GM21526 (cell line): ENCODE measurements at regions not wholly inside any gene's neighbourhood (a gene's known extent, or its start where the extent isn't known, plus 50 kb on each side); places are given as distances from the start of the nearest gene placed in this dataset.

Experiments used
- ATAC-seq: cut with Tn5 transposase; IDR thresholded peaks from one replicate; pipeline ENCODE4 v1.9.1; 2021; ENCODE audit warnings: moderate library complexity; ENCODE audit not compliant: unreplicated experiment, low FRiP score

GRCh38 chr11:134643115-134644012 is 231.3 kb upstream of the B3GAT1 start:
- ATAC-seq, result no peak

DNA sequence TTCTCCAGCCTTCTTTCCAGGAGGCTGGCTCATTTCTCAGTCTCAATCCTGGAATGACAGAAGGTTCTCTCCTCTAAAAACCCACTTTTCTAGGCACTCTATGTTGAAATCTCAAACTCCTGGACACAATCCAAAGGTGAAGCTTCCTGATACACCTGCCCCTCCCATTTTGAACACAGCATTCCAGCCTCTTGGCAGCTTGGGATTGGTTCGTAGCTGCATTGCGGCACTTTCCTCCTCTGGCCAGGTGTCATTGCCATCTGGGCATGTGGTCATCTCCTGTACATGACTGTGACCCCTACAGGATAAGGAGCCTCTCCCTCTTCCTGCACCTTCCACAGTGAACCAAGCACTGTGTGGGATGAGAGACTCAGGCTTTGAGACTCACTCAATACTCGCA is 230.2 kb upstream of the B3GAT1 start:
- ATAC-seq, result no peak

DNA sequence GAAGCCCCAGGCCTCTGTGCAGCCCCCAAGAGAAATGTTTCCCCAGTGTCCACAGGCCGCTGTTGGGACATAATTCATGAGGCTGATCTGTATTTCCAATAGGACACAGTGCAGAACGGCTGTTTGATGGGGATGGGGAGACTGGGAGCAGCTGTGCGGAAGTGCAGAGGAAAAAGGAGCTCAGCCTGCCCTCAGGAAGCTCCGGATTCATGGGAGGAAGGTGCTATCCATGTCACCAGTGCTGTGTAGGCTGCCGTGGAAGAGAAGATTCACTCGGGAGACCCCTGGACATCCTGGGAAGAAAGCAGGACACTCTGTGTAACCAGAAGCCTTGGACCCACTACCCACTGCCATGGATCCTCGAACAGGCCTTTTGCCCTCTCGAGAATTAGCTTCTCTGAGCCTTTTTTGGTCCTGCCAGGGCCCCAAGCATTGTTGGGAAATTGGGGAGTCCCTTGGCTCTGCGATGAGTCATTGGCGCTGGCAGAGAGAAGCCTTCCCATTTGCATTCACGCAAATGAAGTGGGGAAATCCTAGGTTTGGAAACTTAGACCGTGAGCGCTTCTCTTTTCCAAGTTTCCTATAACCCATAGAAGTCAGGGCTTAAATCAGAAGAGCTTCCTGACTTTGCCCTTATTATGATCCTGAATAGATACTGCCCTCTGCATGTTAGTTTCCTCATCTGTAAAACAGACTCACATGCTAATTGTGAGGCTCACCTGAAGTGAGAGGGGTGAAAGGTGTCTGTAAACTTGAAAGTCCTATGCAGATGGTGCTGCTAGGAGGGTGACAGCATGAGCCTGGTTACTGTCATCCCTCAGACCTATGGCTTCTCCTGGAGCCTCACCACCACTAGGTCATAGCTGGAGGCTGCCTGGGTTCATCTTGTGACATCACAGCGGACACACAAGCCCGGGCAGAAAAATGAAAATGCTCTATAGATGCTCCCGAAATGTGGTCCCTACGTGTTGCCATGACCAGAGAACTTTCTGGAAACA is 229.2 kb upstream of the B3GAT1 start:
- no peak for ATAC-seq

GRCh38 chr11:134640536-134640935 is 228.5 kb upstream of the B3GAT1 start:
- ATAC-seq, result no peak

DNA sequence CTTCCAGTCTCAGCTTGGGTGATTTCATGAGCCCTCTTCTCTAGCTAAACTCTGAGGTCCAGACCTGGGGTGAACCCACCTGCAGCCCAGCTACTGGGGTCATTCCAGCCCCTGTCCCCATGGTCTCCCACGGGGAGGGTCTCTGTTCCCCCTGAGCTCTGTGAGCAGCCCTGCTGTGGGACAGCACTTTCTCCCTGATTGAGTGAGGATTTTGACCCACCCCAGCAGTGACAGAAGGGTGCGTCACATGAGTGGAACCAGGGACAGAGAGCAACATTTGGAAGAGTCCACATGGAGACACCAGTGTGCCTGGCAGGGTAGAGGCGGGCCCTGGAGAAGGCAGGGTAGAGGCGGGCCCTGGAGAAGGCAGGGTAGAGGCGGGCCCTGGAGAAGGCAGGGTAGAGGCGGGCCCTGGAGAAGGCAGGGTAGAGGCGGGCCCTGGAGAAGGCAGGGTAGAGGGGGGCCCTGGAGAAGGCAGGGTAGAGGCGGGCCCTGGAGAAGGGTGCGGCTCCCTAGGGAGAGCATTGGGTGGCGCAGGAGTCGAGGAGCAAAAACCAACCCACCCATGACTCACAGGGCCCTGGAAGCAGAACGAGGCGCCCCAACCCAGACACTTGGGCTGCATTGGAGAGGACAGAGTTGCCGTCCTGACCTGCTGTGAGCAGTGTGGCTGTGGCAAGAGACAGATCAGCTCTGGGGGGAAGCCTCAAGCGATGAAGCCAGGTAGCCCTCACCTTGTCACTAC is 227.7 kb upstream of the B3GAT1 start:
- ATAC-seq, result no peak

- ATAC-seq, result no peak
Observed at GRCh38 chr11:134638796-134639430, 226.9 kb upstream of the B3GAT1 start.

- no peak for ATAC-seq
Observed at GRCh38 chr11:134637091-134638015, 225.3 kb upstream of the B3GAT1 start.

DNA sequence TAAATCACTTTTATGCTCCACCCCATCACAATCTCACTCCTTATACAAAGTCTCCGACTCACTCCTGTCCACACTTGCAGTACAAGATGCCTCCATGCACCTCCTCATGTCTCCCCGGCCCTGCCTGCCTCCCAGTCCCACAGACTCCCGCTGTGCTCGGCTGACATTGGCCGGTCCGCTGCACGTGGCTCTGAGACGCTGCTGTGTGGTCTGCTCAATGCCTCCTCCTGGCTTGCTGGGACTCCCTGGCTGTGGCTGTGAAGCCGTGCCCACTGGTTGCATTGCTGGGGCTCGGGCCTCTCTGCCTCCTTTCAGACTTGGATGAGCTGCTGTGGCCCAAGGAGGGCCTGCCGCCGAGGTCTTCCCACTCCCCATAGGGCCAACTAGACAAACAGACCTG is 224.0 kb upstream of the B3GAT1 start:
- no peak for ATAC-seq

- no peak for ATAC-seq
Observed at GRCh38 chr11:134634897-134635831, 223.1 kb upstream of the B3GAT1 start.

DNA sequence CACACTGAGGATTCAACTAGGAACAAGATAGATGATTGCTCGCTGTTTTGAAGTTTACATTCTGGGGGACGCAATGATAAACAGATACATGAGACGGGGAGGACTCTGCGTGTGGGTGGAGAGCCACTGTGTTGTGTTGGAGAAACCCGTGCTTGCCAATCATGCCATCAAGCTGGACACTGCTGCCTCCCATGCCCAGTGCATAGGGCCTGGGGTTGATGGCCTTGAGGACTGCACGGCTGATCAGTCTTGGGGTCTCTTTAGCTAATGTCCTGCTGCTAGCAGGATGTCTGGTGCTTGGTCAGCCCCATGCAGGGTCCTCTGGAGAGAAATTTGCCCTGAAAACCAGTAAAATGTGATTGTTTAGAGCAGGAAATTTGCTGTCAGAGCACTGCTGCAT is 221.2 kb upstream of the B3GAT1 start:
- no peak for ATAC-seq

DNA sequence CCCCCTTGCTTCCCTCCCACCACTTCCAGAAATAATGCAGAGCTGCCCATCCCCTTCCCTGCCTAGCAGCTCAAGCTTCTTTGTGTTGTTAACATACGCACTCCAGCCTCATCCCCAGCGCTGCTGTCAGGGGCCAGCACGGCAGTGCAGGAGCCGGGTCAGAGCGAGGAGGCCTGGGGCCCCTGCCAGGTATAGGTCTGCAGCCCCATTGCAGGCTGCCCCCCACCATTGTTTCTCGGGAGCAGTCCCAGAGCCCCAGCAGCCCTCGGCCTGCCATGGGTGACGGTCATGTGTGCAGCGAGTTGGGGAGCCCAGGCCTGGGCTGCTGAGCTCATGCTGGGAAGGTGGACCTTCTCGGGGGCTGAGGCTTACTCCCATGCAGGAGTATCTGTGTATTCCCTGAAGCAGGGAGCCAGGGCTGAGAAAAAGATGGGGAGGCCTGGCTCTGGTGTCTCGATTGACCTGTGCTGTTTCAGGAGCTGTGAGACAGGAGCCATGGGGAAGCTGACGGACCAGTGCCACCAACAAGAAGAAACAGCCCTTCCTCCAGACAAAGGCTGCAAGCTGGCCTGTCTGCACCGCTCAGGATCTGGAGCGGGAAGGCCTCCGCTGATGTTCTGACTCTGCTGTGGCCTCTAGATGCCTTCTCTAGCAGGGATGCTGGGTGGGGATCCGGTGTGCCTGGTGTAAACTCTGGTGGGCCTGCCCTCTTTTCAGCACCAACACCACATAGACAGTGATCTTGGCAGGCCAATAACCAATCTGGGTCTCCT is 220.5 kb upstream of the B3GAT1 start:
- no peak for ATAC-seq

GRCh38 chr11:134630861-134631260 is 218.8 kb upstream of the B3GAT1 start:
- no peak for ATAC-seq

GRCh38 chr11:134628426-134628825 is 216.4 kb upstream of the B3GAT1 start:
- no peak for ATAC-seq

DNA sequence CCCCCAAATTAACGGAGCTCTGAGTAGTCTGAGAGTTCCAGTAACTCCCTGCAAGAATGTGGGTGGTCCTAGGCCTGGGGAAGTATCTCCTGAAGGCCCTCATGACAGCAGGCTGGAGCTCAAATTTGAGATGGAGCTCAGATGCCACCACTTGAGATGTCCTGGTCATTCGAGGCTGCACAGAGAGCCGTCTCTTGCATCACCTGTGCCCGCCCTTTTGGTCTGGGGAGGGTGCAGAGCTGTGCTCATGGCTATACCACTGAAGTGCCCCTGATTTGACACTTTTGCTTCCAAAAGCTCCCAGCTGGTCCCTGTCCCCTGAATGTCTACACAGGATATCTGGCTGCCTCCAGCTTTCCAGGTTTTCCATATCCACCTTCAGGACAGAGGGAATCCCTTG is 214.0 kb upstream of the B3GAT1 start:
- ATAC-seq, result no peak

- ATAC-seq, result no peak
Observed at GRCh38 chr11:134625631-134626030, 213.6 kb upstream of the B3GAT1 start.

GRCh38 chr11:134625151-134625550 is 213.1 kb upstream of the B3GAT1 start:
- no peak for ATAC-seq

DNA sequence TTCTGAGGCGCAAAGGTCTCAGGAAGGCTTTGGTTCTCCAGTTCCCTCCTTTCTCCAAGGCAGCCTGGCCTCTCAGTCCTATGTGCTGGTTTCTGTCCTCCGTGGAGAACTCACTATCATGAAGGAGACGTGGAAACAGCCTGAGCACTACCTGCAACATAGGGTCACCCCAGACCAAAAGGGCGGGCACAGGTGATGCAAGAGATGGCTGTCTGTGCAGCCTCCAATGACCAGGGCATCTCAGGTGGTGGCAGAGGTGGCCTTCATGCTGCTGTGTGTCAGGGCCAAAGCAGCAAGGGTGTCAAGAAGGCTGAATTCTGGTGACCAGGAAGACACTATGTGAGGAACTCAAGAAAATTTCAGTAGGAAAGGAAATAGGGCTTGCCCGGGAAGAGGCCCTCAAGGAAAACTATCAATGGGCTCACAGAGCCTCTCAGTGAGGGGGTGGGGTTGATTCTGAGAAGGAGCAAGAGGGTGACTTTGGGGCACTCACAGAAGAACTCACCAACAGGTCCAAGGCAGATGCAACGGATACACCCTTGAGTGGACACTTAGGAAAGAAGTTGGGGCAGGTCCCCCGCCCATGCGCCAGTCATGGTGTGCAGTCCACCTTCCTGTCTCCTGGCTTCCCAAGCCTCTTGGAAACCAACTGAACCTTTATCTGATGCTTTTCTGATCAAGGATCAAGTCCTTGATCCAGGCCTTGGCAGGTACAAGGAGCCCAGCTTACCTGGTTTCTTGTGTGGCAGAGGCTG is 212.3 kb upstream of the B3GAT1 start:
- no peak for ATAC-seq
